GM12878 (cell line): ENCODE measurements at regions not wholly inside any gene's neighbourhood (a gene's known extent, or its start where the extent isn't known, plus 50 kb on each side); places are given as distances from the start of the nearest gene placed in this dataset.

ENCODE experiments used
- CTCF ChIP-seq, 3 experiments: IDR thresholded peaks in 2 of 3; conservative IDR thresholded peaks in 1 of 3; 2 replicates each; pipeline ENCODE4 v1.5.1; 2011; ENCODE audit warnings: low read depth in 3 of 3, low read length in 3 of 3, mild to moderate bottlenecking in 3 of 3, control low read depth in 2 of 3, moderate library complexity in 2 of 3, inconsistent platforms in 1 of 3, mixed read lengths in 1 of 3; ENCODE audit not compliant: control insufficient read depth in 2 of 3, insufficient read depth in 1 of 3; ENCODE audit errors: extremely low read depth in 1 of 3
- EP300 ChIP-seq, 2 experiments: fragments of 150-350 bp in 1 of 2; IDR thresholded peaks; 2 replicates each; pipeline ENCODE4 v1.6.1; 2011 to 2012; ENCODE audit warnings: low read depth in 2 of 2, low read length in 2 of 2, borderline replicate concordance in 1 of 2, improper control_type of control experiment in 1 of 2, inconsistent platforms in 1 of 2; ENCODE audit not compliant: control insufficient read depth in 1 of 2
- FOXM1 ChIP-seq: IDR thresholded peaks from 2 replicates; pipeline ENCODE4 v1.6.1; 2012; ENCODE audit warnings: low read depth, mild to moderate bottlenecking, inconsistent platforms, low read length, moderate library complexity
- PAX5 ChIP-seq: IDR thresholded peaks from 2 replicates; pipeline ENCODE4 v1.6.1; 2011; ENCODE audit warnings: low read depth, low read length, borderline replicate concordance
- POLR2A ChIP-seq: IDR thresholded peaks from 2 replicates; pipeline ENCODE4 v1.6.1; 2011; ENCODE audit warnings: low read depth, mild to moderate bottlenecking, low read length
- RAD21 ChIP-seq: IDR thresholded peaks from 2 replicates; pipeline ENCODE4 v1.6.1; 2011; ENCODE audit warnings: mild to moderate bottlenecking, low read depth, low read length, moderate library complexity; ENCODE audit not compliant: insufficient read depth
- RAD51 ChIP-seq: fragments of 450-650 bp; IDR thresholded peaks from 2 replicates; pipeline ENCODE4 v1.6.1; 2016; ENCODE audit warnings: moderate library complexity, mild to moderate bottlenecking, inconsistent platforms
- REST ChIP-seq: IDR thresholded peaks from 2 replicates; pipeline ENCODE4 v1.6.1; 2012; ENCODE audit warnings: mild to moderate bottlenecking, low read depth, low read length
- RFX5 ChIP-seq: IDR thresholded peaks from 2 replicates; pipeline ENCODE4 v1.6.1; 2011; ENCODE audit warnings: low read depth, low read length, improper control_type of control experiment
- SMAD1 ChIP-seq: fragments of 450-650 bp; IDR thresholded peaks from 2 replicates; pipeline ENCODE4 v1.6.1; 2018; ENCODE audit warnings: mild to moderate bottlenecking, low read depth; ENCODE audit not compliant: partially characterized antibody

GRCh38 chr14:43539210-43539609 lies 967.9 kb downstream of the FSCB start:
- no peak for TF ChIP-seq CTCF (IDR thresholded peaks at IDR 0.05 in 2 of 3, conservative IDR thresholded peaks at IDR 0.05 in 1 of 3; ENCODE audit: control insufficient read depth in 2 of 3, extremely low read depth in 1 of 3, insufficient read depth in 1 of 3, low read depth in 3 of 3, low read length in 3 of 3)
- TF ChIP-seq RAD51: no peak
- TF ChIP-seq EP300 (IDR thresholded peaks at IDR 0.05; ENCODE audit: borderline replicate concordance in 1 of 2, control insufficient read depth in 1 of 2, low read depth in 2 of 2, low read length in 2 of 2): no peak
- no peak for TF ChIP-seq SMAD1
- no peak for TF ChIP-seq PAX5
- no peak for TF ChIP-seq REST
- no peak for TF ChIP-seq POLR2A
- no peak for TF ChIP-seq RFX5
- no peak for TF ChIP-seq FOXM1
- no peak for TF ChIP-seq RAD21
